ENCODE measurements at regions not wholly inside any gene's neighbourhood (a gene's known extent, or its start where the extent isn't known, plus 50 kb on each side); places are given as distances from the start of the nearest gene placed in this dataset.

DNA sequence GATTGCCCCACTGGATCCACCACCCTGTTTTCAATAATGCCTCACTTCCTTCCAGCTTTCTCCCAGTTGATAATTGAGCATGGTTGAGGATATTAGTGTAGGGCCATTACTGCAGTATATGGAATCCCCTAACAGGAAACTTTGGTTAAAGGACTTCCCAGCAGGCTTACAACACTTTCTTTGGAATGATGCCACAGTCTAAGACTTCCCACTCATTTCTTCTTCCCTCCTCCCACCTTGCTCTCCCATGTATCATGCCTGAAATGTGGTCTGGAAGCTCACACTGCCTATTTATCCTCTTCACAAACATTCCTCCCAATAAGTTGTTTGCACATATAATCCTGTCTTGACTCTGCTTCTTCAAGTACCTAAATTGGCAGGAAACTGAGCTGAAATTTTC lies 863.3 kb downstream of the CENPC start:
- DNase-seq: peak; percentile 41

DNA sequence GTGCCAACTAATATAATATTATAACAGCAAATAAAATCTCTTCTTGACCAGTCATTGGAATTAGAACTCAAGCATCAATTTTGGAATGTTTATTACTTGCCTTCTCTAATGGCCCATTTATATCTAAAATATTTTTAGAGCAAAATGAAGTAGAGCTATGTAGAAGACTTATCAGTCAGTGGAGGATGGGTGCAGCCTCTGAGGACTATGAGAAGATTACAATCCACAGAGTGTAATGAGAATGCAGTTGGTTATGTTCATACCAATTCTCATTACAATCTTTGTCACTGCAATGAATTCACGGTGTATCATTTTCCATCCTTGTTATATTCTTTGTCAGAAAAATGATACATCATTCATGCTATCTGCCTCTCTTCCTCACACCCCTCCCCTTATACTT lies 878.1 kb downstream of the CENPC start:
- no peak for DNase-seq

DNA sequence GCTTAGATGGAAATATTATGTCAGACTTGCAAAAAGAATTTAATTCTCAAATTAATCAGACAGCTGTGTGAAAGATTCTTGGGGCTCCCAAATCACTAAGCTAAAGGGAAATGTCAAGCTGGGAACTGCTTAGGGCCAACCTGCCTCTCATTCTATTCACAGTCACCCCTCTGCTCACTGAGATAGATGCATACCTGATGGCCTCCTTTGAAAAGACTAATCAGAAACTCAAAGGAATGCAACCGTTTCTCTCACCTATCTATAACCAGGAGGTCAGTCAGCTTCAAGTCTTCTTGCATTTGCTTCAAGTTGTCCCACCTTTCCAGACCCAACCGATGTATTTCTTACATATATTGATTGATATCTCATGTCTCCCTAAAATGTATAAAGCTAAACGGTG lies 882.7 kb downstream of the CENPC start:
- DNase-seq: no peak

DNA sequence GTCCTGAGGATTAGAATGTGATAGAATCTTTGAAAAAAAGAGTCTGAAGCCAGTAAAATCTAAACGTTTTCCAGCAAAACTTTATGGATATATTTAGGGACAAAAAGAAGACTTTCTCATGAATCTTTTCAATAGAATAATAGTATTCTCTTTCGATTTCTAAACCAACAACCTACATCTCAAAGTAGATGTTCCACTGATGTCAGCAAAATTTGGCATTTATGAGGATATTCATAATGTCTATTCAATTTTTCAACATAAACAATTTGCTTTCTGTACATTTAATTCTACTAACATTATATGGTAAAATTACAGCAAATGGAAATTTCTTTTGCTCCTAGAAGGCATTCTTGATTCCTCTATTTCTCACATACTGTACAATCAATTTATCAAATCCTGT lies 886.5 kb downstream of the CENPC start:
- no peak for DNase-seq

DNA sequence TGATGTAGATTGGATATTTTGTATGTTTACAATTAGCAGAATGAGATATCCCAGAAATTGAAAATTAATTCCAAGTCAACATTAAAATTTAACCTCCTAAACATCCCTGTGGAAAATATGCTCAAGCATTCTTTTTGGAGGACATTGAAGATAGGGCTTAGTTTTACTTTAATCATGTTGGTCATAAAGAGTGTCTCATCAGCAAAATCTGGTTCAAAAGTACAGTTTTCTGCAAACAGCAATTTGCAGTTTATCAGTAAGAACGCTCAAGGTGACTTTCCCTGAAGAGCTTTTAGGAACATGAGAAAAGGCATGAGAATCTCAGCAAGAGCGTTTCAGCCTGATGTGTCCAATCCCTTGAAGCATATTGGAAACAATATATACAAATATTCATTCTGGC lies 889.8 kb downstream of the CENPC start:
- DNase-seq: no peak

DNA sequence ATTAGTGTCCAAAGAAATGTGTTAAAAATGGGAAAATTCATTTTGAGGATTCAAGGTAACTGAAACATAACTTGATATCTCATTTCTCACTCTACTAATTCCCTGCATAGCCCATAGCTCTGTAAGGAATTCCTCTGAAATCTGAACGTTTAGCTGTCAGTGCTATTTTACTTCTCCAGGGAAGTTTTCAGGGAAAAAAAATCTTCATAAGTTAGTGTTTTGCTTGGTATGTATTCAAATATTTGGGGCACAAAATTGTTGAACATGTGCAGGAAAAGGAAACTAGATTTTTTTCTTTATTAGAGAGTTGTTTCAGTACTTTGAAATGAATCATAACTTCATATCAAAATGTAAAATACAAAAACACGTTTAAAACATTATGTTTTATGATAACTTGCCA lies 891.4 kb downstream of the CENPC start:
- DNase-seq: no peak

DNA sequence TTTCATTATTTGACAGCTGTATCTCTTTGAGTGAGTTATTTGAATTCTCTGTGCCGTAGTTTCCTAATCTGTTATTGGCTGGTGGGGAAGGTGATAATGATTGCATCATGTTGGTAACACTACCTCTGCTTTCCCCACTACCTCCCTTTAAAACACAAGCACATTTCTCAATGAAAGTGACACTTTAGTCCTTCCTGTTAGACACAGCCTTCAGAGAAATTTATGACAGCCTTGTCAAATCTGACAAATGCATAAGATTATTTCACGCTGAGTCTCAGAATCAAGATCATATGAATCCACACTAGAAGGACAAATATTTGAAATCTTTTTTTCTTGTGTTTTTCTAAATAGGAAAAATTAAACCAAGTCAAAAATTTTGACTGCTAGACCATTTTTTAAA lies 896.1 kb downstream of the CENPC start:
- no peak for DNase-seq

DNA sequence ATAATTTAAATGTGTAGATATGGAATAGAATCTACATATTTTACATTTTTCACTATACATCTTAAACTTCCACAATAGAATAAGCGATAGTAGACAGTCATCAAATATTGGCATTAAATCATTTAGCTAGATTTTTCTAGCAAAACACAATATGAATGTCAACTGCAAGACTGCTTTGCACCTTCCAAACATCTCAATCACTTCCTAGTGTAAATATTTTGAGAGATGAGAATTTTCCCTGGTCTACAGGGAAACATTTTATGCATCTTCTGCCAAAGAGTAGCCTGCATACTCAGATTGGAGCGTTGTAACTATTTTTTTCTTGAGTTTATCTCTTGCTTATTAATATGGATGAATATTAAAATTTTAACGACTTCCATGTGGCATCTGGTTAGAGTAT lies 897.4 kb downstream of the CENPC start:
- no peak for DNase-seq

DNA sequence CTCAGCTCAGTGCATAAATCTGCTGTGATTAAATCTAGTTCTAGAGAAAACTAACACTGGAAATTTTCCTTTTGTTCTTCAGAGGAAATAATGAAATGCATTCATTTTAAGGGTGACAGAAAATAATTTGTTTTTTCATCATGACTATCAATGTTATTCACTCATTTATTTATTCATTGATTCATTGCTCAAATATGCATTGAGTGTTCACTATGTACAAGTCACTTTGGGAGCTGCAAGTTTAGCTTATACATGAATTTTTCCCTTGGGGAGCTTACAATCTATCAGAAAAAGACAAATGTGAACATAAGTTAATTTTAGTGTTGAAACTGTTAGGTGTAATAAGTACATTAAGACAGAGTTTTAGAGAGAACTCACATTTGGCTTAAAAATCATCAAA lies 897.8 kb downstream of the CENPC start:
- no peak for DNase-seq

DNA sequence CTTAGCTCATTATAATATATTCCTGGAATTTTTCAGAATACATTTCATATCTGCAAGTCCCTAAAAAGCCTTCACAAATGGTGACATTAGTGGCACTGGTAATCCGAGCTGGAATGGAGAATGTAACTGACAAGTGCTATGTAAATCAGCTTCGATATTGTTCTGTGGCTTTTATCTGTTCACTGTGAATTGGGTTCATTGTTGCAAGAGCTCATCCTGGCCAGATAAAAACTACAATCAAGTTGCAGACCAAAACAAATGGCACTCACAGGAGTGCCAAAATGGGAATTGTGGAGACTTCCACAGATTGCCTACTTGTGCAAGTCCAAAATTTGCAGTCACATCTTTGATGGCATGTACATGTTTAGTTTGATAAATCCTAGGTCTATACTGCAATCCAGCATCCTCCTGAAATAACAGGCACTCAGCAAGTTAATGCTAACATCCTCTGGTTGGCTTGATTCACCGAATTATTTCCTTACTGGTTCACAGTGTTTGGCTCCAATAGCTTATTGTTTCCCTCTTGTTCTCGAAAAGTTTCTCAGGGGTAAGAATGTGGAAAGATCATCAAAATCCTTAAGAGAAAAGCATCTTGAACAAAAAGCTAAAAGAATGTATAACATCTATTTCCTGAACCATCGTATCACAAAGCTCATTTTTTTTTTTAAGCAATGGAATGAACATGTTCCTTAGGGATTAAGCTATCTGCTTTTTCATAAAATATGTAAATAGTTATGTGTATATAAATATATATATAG lies 904.9 kb downstream of the CENPC start:
- DNase-seq: peak; percentile 28

DNA sequence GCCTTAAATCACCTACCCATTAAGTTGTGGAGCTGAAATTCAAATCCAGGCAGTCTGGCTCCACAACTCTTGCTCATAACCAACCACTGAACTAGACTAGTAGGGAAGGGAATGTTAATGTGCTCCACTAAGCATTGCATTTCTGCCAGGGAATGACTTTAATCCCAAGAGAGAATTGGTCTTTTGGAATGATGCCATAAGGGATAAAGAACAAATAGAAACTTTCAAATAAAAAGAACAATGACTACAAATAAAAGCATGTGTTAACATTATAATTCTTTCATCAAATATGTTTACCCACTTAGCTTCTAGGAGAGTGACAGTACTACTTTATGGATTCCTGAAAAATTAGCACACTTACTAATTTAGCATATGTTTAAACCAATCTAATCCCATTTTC lies 905.9 kb downstream of the CENPC start:
- peak; percentile 85 for DNase-seq

DNA sequence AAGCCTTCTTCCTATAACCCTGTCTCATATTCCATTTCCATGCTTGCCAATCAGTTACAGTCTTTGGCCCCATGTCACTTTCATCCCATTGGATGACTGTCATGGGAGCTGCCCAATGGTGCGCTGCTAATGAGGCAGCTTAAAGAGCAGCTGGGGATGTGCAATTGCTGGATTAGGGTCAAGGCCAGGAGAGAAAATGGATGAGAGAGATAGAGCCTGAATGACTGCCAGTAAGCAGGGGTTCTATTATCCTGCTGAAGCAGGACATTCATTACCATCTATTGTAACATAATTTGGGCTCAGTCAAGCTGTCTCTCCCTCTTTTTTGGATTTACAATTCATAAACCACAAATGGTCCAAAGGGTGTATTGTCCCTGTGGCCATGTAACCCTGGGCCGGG lies 909.0 kb downstream of the CENPC start:
- DNase-seq: peak; percentile 92

DNA sequence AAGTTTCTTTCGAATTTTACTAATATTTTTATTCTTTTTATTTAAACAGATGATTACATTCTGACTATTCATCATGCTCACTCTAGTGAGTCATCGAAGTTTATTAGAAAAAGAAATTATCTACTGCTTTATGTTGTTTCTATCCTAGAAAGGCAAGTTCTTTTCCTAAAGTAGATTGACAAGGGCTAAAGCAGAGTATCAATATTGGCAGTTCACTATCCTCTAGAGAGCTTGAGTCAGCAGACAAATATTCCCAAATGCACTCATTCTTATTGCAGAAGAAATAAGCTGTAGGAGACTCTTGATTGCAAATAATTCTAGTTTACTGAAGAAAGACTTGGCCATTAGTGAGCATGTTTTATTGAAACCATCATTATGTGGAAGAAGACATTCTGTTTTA lies 911.8 kb downstream of the CENPC start:
- DNase-seq: no peak

DNA sequence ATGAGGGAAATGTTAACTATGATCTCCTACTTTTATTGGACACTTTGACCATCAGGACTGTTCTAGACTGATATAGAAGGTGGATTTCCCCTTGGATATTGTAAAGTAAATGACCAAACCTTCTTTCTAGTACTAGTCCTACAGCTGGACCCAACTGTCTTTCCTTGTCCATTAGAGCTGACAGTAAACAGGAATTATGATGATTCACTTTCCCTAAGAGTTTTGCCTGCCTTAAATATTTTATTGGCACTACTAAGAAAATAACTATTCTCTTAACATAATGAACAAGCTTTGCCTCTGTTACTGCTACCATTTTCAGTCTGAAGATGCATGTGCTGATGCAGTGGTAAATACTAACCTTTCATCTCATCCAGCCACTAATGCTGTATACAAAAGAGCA lies 915.4 kb downstream of the CENPC start:
- DNase-seq: no peak

DNA sequence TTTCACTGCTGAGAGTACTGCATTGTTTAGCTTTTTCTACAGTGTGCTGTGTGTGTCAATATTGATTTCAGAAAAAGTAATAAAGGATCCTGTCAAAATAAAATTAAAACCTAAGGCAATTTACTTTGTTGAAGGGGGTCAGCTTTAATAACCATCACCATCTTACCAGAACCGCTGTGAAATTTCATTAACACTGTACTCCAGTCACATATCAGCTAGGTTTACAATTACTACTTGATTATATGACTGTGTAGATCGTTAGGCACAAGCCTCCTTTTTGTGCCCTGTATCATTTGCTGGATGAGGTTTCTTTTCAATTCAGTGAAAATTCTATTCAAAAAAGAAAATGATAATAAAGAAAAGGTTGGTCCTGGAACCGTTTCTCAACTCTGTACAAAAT lies 917.2 kb downstream of the CENPC start:
- peak; percentile 89 for DNase-seq

DNA sequence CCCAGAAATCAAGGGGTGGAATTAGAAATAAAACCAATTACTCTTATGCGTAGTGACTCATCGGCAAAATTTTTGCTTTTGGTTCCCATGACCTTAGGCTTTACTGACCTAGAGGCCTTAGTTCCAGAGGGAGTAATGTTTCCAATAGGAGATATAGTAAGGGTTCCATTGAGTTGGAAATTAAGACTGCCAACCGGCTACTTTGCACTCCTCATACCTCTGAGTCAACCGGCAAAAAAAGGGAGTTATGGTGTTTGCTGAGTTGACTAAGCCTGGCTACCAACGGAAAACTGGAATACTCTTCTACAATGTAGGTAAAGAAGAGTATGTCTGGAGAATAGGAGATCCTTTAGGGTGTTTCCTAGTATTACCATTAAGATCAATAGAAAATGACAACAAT lies 919.8 kb downstream of the CENPC start:
- no peak for DNase-seq

DNA sequence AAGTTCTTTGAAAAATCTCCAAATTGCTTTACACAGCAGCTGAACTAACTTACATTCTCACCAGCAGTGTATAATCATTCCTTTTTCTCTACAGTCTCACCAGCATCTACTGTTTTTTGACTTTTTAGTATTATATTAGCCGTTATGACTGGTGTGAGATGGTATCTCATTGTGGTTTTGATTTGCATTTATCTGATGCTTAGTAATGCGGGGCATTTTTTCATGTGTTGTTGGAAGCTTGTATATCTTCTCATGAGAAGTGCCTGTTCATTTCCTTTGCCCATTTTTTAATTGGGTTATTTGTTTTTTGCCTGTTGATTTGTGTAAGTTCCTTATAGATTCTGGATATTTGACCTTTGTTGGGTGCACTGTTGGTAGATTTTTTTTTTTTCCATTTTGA lies 931.7 kb downstream of the CENPC start:
- DNase-seq: no peak

DNA sequence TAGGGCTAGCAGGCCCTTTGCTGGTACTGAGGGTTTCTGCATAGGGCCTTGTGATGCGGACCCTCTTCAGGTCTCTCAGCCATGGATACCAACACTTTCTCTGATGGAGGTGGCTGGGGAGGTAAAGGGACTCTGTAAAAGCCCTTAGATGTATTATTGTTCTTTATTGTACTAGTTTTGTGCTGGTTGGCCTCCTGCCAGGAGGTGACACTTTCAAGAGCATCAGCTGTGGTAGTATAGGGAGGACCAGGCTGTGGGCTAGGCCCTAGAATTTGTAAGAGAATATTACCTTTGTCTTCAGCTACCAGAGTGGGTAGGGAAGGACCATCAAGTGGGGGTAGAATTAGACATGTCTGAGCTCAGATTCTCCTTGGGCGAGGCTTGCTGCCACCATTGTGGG lies 936.3 kb downstream of the CENPC start:
- DNase-seq: peak; percentile 2

DNA sequence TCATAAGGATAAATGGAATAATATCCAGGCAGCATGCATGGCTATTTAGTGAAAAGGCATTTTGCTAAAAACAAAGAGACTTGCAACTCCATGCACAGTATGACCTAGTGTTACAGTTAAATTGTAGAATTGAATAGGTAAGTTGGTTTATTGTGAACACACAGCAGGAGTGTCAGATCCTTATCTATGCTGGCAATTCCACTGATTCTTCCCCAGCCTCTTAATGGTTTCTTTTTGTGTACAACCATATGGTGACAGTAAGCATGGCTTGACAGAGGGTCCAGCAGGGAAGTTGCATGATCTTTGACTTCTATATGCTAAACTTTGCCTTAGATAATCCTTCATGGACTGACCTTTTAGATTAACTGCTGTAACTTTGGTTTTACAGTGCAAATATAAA lies 936.6 kb upstream of the EPHA5 start:
- DNase-seq: peak; percentile 93

DNA sequence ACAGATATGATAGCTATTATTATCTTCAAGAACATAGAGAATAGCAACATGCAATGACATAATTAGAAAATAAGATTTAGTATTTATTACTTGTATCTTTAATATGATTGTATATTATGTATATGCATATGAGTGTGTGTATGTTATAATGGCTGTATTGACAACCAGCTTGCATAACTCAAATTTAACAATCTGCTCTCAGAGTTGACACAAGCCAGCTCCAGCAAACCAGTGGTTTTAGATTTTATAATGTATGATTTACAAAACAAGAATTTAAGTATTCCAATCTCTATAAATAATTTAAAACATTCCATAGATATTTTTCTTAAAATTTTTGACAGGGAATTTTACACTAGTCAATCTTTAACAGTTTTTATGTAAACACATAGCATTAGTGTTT lies 935.9 kb upstream of the EPHA5 start:
- peak; percentile 33 for DNase-seq

DNA sequence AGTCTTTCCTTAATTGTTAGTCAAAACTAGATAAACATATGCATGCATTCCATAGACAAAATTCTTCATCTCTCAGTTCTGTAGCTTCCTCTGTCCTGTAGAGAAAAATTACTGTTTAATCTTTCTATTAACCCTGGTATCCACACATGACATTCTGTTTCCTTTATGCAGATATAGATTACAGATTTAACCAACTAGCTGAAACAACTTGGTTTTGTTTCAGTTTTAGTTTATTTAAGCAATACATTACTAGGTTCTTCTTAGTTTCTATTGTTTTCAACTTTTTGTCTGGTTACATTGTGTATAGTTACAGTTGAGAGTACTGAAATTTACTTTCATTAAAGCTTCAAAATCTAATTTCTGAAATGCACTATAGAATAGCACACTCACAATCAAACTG lies 933.9 kb upstream of the EPHA5 start:
- no peak for DNase-seq

DNA sequence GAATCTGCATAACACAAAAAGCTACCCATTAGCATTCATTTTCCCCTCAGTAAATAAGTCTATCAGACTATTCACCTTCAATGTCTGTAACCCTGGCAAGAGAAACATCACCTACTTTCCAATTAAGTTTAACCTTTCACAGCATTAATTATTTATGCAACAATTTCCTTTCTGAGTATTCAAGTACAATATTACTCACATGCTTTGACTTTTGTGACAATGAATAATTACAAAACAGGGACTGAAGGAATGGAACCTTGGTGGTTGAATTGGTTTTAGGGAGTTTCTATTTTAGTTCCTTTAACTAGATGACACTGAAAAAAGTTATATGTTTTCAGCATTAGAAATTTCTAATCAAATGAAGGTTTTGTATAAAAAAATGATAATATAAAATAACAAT lies 932.3 kb upstream of the EPHA5 start:
- DNase-seq: no peak

DNA sequence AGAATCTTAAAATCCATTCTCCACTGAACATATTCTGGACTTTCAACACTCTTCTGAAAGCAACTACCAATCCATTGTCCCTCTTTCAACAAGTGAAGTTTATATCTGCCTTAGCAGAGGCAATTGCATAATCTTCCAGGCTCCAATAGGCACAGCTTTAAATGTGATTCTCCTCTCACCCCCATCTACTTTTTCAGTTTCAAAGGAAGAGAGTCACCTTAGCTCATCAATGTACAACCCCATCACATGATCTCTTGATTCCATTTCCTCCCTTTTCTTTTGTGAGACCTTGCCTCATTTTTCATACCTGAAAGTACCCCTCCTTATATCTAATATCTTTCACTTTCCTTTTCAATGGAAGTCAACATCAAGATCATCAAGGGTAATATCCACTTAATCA lies 921.7 kb upstream of the EPHA5 start:
- no peak for DNase-seq

DNA sequence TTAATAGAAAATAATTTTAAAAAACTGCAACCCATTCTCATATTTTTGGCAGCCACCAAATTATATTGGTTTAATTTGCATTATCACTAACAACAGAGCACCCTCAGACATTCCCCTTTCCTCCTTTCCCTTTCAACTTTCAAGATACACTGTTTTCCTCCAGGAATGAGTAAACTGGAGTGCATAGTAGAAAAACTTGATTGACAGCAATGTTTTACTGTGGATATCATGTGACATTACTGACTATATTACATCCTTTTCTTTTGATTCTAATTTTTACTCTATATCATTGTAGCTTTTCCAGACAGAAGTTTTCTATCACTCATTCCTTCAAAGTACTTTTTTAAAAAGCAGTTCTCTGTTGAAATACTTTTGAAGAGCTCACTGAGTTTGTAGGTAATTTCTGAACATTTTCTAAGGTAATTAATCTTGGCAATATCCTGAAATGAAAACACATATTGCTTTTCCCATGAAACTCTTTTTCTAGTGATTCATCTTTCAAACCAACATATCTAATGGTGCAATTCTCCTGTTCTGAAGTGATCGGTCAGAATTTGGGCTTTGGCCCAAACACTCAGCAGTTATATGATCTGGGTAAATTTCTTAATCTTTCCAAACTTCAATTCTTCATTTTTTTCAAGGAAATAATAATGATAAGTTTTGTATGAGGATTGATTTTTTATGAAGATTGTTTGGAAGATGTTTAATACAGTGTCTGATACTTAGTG lies 920.4 kb upstream of the EPHA5 start:
- DNase-seq: no peak

DNA sequence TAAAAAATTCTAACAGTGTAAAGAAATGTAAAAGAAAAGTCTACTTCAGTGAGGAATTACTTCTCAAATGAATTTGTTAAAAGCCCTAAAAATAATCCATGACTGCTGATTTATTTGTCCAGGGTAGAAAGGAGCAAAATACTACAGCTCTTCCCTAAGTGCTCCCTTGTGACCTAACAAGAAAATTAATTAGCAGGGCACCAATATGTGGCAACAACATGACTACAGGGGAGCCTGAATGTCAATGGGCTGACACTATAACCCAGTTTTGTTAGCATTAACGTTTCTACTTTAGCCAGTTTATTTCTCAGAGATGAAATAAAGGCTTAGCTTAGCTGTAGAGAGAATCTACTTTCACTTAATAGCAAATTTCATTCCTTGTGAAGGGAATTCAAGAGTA lies 918.9 kb upstream of the EPHA5 start:
- peak; percentile 19 for DNase-seq

Data from NCI-H69 (cell line).